Neural cell (in vitro differentiated cells): ENCODE measurements at regions not wholly inside any gene's neighbourhood (a gene's known extent, or its start where the extent isn't known, plus 50 kb on each side); places are given as distances from the start of the nearest gene placed in this dataset.

Experiments
- EZH2 ChIP-seq: fragments of 200-600, 300-800 bp; shearing (Covaris generic), sonication (generic); IDR thresholded peaks from 2 replicates; pipeline ENCODE4 v1.6.1; 2014; ENCODE audit warnings: antibody characterized with exemption, low read length, borderline replicate concordance, mild to moderate bottlenecking; ENCODE audit not compliant: insufficient read depth, poor library complexity, severe bottlenecking
- TAF1 ChIP-seq: IDR thresholded peaks from 2 replicates; pipeline ENCODE4 v1.6.1; 2012; ENCODE audit warnings: low read depth
- TF ChIP-seq, protein P1 (sequence below): fragments of 450-650 bp; IDR thresholded peaks from 2 replicates; pipeline ENCODE4 v1.5.1; 2014; ENCODE audit warnings: antibody characterized with exemption, mild to moderate bottlenecking, moderate library complexity; ENCODE audit not compliant: poor library complexity, severe bottlenecking
- TF ChIP-seq, protein P2 (sequence below): IDR thresholded peaks from 2 replicates; pipeline ENCODE4 v1.6.1; 2012; ENCODE audit warnings: borderline replicate concordance

DNA sequence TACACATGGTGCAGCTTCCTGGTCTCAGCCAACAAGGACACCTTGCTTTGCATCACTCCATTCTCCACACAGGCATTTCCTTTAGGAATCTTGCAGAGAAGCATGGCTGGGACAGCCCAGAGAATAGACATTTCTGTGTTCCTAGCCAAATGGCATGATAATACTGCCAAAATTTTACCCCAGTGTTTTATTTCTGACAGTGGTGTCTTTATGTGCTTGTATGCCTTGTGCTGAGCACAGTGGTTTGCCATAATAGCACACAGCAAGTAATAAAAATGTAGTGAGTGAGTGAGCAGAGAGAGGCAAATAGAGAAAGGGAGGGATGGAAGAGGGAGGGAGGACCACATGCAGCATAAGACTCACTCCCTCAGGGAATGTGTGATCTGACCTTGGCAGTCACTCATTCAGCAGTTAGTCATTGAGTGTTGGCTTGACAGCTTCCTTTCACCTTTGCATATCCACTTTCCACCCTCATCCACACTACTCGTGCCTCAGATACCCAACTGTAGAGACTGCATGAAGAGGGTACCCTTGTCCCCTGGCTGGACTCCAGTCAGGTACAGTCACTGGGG, 212.8 kb upstream of the CCDC196 start:
- TF ChIP-seq, protein P1, sequence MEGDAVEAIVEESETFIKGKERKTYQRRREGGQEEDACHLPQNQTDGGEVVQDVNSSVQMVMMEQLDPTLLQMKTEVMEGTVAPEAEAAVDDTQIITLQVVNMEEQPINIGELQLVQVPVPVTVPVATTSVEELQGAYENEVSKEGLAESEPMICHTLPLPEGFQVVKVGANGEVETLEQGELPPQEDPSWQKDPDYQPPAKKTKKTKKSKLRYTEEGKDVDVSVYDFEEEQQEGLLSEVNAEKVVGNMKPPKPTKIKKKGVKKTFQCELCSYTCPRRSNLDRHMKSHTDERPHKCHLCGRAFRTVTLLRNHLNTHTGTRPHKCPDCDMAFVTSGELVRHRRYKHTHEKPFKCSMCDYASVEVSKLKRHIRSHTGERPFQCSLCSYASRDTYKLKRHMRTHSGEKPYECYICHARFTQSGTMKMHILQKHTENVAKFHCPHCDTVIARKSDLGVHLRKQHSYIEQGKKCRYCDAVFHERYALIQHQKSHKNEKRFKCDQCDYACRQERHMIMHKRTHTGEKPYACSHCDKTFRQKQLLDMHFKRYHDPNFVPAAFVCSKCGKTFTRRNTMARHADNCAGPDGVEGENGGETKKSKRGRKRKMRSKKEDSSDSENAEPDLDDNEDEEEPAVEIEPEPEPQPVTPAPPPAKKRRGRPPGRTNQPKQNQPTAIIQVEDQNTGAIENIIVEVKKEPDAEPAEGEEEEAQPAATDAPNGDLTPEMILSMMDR = no peak
- TF ChIP-seq TAF1 (no peak), EZH2 (no peak)
- TF ChIP-seq, protein P2, sequence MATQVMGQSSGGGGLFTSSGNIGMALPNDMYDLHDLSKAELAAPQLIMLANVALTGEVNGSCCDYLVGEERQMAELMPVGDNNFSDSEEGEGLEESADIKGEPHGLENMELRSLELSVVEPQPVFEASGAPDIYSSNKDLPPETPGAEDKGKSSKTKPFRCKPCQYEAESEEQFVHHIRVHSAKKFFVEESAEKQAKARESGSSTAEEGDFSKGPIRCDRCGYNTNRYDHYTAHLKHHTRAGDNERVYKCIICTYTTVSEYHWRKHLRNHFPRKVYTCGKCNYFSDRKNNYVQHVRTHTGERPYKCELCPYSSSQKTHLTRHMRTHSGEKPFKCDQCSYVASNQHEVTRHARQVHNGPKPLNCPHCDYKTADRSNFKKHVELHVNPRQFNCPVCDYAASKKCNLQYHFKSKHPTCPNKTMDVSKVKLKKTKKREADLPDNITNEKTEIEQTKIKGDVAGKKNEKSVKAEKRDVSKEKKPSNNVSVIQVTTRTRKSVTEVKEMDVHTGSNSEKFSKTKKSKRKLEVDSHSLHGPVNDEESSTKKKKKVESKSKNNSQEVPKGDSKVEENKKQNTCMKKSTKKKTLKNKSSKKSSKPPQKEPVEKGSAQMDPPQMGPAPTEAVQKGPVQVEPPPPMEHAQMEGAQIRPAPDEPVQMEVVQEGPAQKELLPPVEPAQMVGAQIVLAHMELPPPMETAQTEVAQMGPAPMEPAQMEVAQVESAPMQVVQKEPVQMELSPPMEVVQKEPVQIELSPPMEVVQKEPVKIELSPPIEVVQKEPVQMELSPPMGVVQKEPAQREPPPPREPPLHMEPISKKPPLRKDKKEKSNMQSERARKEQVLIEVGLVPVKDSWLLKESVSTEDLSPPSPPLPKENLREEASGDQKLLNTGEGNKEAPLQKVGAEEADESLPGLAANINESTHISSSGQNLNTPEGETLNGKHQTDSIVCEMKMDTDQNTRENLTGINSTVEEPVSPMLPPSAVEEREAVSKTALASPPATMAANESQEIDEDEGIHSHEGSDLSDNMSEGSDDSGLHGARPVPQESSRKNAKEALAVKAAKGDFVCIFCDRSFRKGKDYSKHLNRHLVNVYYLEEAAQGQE = no peak
